AG09319 (cell line): ENCODE measurements at regions not wholly inside any gene's neighbourhood (a gene's known extent, or its start where the extent isn't known, plus 50 kb on each side); places are given as distances from the start of the nearest gene placed in this dataset.

Source experiments
- DNase-seq: peaks from one replicate; pipeline ENCODE4 v3.0.0-alpha.2; 2010; ENCODE audit warnings: low read depth; ENCODE audit errors: extremely low read depth
- TF ChIP-seq, protein P1 (sequence below): IDR thresholded peaks from 2 replicates; pipeline ENCODE4 v1.5.1; 2011; ENCODE audit warnings: low read depth, mild to moderate bottlenecking, inconsistent platforms, low read length, moderate library complexity

DNA sequence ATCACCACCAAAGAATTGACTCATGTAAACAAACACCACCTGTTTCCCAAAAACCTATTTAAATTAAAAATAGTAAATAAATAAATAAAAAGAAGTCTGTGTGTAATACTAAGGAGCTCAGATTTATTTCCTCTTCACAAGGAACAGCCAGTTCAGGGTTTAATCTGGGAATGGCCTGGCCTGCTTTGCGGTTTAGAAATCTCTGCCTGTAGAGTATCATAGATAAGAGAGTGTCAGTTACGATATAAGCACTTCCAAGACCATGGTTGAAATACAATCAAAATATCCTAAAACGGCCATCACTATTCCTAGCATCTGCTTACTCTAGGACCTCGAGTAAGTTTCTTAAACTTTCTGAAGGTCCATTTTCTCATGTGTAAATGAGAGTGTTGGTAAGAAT is 274.4 kb downstream of the PLPP3 start:
- TF ChIP-seq, protein P1, sequence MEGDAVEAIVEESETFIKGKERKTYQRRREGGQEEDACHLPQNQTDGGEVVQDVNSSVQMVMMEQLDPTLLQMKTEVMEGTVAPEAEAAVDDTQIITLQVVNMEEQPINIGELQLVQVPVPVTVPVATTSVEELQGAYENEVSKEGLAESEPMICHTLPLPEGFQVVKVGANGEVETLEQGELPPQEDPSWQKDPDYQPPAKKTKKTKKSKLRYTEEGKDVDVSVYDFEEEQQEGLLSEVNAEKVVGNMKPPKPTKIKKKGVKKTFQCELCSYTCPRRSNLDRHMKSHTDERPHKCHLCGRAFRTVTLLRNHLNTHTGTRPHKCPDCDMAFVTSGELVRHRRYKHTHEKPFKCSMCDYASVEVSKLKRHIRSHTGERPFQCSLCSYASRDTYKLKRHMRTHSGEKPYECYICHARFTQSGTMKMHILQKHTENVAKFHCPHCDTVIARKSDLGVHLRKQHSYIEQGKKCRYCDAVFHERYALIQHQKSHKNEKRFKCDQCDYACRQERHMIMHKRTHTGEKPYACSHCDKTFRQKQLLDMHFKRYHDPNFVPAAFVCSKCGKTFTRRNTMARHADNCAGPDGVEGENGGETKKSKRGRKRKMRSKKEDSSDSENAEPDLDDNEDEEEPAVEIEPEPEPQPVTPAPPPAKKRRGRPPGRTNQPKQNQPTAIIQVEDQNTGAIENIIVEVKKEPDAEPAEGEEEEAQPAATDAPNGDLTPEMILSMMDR: no peak
- DNase-seq: no peak

DNA sequence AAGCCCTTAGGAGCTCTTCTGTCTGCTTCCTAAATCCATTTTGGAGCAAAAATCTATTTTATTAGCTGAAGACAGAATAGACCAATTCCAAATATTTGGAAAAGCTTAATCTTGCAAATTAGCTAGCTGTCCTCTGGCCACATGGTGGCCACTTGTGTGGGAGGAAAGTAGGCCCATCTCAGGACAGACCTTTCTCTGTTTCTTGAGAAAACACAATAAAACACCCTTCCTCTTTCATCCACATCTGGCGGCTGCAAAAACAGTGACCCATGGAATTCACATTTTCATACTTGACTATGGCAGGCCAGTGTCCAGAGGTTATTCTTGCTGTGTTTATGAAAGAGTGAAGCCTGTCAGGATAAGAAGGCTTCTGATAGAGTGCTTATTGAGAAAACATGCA is 275.6 kb downstream of the PLPP3 start:
- no peak for DNase-seq
- TF ChIP-seq, protein P1: no peak

DNA sequence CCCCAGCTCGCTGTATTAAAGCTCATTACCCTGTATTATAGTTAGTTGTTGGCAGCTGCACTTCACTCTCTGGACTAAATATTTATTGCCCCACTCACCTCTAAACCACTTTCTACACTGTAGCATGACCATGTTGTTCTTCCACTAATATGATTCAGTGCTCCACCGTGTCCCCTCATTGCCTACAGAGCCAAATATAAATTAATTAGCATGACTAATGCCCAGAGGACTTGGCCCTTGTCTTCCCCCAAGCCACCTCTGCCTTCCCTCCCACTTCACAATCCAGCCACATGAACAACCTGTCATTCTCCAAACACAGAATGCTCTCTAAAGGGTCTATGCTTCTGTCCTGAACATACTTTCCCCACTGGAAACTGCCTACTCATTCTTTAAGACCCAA is 276.5 kb downstream of the PLPP3 start:
- no peak for DNase-seq
- TF ChIP-seq, protein P1: no peak

DNA sequence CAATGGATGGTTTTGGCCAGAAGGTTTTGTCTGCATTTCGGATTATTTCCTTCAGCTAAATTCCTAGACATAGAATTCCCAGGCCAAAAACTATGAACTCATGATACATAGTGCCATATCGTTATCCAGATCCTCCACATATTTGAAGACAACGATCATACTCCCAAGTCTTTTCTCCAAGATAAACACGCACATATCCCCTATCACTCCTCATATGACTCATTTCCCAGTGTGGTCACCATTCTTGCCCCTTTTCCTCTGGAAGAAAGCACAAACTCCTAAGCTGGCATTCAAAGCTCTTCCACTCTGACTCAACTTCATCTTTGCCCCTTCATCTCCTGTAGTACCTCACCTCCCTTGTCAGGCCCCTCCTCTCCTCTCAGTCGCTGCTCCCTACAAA is 277.6 kb downstream of the PLPP3 start:
- peak; percentile 23 for DNase-seq
- TF ChIP-seq, protein P1: no peak

DNA sequence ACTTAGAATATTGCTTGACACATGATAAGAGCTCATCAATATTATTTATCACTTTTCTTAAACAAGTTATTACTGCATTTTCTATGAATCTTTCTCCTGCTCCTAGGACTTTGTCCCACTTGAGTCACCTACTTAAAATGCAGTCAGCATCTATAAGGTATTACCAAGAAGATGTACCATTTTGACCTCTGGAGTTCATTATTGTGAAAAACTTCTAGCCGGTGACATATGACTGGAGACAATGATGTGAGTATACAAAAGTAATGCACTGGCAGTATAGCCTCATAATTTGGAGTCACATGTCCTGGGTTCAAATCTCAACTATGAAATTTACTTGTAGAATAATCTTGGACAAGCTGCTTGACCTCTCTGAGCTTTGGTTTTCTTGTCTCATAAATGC is 278.5 kb downstream of the PLPP3 start:
- TF ChIP-seq, protein P1: no peak
- no peak for DNase-seq

DNA sequence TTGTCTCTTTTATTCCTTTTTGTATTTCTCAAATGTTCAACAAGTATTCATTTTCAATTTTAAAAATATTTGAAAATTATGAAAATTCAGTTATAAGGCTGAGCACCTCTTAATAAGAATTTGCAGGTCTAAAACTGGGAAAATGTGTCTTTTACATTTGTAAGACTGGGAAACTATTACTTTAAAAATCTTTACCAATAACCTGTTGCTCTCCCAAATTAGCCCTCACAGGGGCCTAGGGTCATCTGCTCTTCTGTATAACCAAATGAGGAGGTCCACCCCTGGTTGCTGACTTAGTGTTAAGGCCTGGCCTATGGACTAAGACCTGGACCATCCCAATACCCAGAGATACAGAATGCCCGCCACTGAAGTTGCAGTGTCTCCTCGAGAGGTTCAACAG is 280.5 kb downstream of the PLPP3 start:
- no peak for DNase-seq

DNA sequence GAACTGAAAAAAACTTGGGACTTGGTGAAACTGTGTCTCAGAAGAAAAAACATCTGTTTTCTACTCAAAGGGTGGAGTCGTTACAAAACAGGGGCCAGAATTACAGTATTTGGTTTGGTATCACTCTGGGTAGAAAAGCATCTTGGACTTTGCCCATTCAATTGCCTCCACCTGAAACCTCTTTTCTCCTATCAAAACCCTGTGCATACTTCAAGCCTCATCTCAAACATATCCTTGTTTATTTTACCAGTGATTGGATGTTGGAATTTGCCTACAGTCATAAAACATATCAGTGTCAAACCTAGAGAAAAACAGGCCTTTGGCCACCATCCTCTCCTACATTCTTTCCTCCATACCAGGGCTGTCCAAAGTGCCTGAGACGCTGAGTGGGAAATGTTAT is 281.5 kb downstream of the PLPP3 start:
- TF ChIP-seq, protein P1: no peak
- DNase-seq: no peak

More for the DNA sequence above, 280.5 kb downstream of the PLPP3 start:
- TF ChIP-seq, protein P1: no peak
